ENCODE measurements at regions not wholly inside any gene's neighbourhood (a gene's known extent, or its start where the extent isn't known, plus 50 kb on each side); places are given as distances from the start of the nearest gene placed in this dataset.

DNA sequence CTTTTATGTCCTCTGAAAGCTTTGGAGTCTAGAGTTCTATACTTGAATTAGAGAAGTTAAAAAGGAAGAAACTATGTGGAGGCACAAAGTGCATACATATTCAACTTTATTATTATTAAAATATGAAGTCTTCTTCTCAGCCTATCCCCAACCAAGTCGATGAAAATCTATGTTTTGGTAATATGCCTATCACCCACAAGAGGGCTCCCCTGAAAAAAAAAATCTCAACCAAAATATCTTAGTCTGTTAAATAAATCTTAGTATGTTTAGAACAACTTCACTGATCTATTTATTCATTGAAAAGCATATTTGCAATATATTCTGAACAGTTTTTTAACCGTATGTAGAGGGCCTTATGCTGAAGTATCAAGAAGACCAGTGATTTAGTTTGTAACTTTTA lies 804.5 kb downstream of the TDRD15 start:
- intact Hi-C loops (cut with micrococcal nuclease), result no loop called here

DNA sequence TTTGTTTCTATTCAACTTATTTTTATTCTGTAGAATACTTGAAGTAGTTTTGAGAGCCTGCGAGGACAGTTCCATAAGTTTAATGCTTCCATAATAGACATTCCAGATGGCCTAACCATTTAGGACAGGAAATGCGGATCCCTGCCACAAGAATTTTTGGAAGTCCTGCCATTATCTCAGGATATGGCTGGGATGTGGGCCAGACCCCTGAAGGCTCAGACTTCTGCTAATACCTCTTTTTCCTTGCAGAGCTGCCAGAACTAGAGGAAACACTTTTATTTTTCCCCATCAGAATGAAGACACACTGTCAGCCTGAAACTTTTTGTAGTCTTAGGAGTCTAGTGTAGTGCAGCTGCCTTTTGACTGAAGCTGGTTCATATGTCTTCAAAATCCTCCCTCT lies 806.5 kb downstream of the TDRD15 start:
- intact Hi-C loops (cut with micrococcal nuclease), result no loop called here

DNA sequence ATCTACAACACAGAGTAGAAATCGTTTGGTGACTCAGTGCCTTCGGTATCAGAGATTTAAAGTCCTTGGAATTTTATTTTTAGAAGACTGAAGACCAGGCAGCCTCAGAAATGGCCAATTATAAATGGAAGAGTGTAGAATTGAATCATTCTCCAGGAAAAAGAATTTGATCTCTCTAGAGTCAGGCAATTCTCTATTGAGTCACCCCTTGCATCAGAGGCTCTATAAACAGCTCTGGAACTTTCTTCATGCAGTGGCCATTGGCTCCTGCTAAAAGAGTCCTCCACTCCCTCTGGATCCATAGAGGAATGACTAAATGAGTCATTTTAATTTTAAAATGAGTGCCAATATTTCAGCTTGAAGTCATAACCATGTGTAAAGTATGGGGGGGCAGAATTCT lies 816.2 kb downstream of the TDRD15 start:
- intact Hi-C loops (cut with micrococcal nuclease), result no loop called here

DNA sequence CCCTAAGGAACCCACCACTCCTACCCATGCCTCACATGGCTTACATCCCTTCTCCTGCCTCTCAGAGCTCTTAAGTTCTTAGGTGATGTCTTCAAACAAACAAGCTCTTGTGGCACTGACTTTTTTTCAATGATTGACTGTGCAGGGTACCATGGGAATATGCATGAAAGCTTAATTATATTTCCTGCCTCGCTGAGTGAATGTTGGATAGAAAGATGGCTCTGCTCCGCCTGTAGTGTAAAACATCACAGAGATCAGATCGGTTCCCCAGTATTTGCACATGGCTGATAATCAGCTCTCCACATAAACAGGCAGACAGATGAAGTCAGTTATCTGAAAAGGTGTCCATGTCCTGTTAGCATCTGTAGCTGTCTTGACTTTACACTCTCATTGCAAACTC lies 820.8 kb downstream of the TDRD15 start:
- intact Hi-C loops (cut with micrococcal nuclease), result no loop called here

DNA sequence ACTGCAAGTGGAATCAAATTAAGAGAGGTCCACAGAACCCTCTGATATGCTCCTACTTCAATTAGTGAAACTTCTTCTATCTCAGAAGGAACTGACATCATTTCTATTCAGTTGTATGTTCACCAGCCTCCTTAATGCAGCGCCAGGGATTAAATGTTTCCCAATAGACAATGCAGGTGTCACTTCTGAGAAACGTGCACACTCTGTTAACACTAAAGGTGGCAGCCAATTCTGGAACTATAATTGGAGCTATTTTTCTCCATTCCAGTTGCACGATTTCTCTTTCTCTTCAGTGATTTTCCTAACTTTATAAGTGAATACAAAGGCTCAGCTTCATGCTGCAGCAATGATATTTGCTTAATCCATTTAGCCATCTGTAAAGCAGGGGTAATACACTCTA lies 821.9 kb downstream of the TDRD15 start:
- intact Hi-C loops (cut with micrococcal nuclease), result no loop called here

DNA sequence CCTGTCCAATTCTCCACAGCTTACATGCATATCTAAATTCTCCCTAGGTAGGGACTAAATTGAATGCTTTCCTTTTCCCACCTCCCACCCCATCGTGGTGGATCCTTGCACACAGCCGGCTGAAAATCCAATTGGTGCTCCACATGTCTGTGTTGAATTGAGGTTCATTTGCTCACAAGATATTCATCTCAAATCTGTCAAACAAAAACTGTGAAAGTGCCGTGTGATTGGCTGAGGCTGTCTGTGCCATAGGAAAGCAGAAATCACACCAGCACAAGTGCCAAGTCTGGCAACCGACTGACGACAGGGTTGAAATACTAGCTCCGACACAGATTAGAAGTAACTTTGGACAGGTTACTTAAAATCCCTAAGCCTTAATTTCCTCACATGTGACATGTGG lies 823.3 kb downstream of the TDRD15 start:
- intact Hi-C loops (cut with micrococcal nuclease), result no loop called here

DNA sequence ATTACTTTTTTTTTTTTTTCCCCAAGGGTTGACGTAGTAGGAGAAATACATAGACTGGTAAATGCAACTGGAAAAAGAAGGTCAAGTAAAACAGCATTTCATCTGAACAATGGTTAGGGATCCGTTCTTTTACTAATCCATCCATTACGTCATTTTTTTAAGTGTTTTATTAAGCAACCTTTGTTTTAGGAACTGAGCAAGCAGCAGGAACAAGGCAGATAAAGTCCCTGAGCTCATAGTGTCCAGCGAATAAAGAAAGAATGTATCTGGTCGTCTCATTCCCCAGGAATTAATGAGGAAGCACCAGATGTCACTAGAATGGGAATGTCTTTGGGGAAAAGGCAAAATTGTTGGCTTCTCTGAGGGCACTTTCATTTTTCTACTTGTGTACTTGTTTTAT lies 842.4 kb downstream of the TDRD15 start:
- intact Hi-C loops (cut with micrococcal nuclease), result no loop called here

DNA sequence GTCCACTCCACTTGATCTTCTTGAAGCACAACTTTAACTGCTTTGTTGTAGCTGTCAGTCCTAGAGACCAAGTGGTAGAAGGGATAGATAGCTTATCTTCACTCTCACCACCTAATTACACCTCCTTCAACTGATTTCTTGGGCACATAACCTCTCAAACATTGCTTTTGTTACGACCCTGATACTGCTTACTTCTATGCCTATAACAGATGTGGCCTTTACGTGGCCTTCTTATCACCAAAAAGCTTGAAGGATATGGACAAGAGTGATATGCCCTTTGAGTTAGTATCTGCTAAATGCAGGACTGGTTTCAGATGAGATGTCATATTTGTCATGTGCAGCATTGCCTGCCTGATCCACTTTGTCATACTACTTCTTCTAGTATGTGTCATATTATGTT lies 847.2 kb downstream of the TDRD15 start:
- intact Hi-C loops (cut with micrococcal nuclease), result no loop called here

DNA sequence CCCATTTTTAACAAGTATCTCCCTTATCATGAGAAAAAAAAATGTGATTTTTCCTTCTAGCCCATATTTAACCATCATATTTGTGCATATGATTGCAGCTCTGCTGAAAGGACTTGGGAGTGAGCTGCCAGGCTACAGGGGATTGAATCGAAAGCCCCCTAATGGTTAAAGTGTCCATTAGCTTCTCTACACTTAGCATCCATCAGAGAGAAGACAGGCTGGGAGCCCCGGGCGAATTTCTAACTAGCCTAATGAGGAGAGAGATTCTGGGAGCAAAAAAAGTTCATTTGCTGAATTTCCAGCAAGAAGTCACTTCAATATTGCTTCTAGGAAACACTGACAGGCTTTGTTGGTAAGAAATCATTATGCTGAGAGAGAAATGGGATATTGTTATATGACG lies 848.8 kb downstream of the TDRD15 start:
- intact Hi-C loops (cut with micrococcal nuclease), result no loop called here

DNA sequence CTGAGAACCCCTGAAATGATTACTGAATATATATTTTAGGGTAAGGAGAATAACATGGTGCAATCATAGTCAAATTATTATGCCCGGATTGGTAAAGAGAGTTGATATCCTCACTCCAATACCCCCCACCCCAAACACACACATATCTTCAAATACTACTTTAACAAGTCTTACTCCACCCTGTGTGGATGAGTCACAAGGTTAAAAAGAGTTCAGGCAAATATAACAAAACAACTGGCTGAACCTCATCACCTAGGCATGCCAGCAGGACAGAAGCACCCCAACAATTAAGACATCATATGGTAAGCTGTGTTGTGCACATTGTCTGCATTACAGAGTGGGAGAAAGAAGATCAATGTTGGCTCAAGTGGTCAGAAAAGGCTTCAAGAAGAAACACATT lies 857.4 kb downstream of the TDRD15 start:
- intact Hi-C loops (cut with micrococcal nuclease), result no loop called here

DNA sequence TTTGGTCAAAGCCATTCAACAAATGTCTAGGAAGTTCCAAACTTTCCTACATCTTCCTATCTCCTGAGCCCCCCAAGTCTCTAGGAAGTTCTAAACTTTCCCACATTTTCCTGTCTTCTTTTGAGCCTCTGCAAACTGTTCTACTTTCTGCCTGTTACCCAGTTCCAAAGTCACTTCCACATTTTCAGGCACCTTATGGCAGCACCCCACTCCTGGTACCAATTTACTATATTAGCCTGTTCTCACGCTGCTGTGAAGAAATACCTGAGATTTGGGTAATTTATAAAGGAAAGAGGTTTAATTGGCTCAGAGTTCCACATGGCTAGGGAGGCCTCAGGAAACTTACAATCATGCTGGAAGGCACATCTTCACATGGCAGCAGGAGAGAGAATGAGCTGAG lies 869.2 kb downstream of the TDRD15 start:
- intact Hi-C loops (cut with micrococcal nuclease), result no loop called here

DNA sequence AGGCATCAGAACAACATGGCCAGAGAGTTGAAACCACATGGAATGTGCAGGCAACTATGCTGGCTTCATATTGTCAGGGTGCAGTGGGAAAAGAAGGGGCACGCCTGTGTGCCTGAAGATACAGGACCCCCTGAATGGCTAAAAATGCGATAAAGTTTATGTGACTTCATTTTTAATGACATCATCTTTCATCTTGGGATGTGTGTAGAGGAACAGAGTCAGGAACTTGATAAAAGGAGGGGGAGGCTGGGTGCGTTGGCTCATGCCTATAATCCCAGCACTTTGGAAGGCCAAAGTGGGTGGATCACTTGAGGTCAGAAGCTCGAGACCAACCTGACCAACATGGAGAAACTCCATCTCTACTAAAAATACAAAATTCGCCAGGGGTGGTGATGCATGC lies 872.6 kb downstream of the TDRD15 start:
- intact Hi-C loops (cut with micrococcal nuclease), result no loop called here

DNA sequence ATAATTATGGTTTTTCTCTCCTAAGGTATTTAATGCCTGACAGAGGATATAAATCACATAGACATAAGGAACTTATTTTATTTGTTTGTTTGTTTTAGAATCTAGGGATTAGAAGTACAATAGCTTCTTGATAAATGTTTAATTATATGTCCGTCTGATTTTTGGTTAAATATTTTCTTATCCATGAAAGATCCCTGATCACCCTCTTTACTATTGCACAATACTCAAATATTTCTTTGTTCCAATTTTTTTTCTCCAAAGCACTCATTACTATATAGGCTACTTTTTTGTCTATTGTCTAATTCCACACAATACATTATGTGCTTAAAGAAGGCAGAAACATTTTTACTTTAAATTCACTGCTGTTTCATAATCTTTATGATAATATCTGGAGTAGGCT lies 875.8 kb downstream of the TDRD15 start:
- intact Hi-C loops (cut with micrococcal nuclease), result no loop called here

DNA sequence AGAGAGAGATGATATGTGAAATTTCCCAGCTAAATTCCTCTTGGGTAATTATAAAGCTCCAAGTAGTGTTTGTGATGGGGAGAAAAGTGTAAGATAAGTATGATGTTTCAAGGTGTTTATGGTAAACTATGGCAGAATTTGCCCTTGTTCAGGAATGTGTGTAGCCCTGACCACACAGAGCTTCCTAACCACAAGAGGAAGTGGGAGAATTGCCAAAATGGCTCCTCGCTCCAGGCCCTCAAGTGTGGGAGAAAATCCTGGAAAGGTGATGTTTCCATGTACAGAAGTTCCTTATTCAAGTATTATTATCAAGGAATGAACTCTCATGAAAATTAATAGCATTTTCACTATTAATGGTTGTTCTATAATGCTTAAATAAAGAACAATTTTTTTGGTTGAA lies 878.3 kb downstream of the TDRD15 start:
- intact Hi-C loops (cut with micrococcal nuclease), result no loop called here

DNA sequence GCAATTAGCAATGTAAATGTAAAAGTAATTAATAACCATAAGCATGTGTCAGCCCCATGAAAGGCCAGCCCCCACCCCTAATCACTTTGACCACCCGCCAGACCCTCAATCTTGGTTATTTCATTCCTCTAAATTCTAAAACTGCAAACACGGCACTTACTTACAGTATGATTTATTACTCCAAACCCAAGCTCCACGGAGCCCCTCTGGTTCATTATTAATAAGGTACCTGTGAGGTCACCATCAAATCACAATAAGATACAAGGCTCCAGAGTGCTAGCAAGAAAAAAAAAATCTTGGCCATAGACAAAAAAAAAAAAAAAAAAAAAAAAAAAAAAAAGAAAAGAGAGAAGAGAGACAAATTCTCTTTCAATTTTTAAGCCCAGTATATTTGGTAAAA lies 879.5 kb downstream of the TDRD15 start:
- intact Hi-C loops (cut with micrococcal nuclease), result no loop called here

DNA sequence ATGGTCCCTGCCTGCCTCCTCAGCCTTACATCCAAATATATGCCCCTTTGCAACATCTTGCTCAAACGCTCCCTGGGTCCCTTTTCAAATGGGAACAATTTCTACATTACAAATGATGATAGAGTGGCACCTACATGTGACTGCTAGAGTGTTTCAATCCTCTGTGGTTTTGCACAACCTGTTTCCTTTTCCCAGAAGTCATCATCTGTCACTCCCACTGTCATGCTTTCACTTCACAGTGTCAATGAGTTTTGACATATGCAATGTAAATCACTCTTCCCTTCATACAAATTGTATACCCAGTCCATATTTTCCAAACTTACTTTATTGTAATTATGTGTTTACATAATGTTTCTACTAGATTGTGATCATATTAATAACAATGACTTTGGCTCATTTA lies 887.3 kb downstream of the TDRD15 start:
- intact Hi-C loops (cut with micrococcal nuclease), result no loop called here

DNA sequence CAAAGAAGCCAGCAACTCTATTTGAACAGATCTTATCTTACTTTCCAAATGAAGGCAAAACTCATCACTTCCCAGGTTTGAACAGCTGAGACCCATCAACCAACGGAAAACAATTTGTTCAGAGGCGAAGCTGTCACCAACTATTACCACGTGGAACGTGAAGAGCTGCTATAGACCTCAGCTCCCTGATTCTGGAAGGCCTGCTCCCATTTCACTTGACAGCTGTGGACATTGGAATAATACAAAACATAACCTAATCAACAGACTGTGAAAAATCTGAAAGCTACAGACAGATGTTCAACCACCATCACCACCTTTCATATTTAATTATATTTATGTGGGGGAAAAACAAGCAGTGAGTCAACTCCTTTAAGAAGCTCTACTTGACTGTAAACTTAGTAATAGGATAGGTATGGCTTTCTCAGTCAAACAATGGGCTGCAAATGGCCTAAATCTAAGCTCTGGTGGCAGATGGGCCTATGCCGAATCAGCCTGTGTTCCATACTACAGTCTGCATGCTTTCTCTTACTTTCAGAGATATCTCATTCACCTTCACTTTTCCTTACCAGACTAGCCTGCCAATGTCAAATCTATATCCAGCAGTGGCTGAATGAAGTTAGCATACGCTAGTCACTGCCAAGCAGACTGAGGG lies 896.4 kb downstream of the TDRD15 start:
- intact Hi-C loops (cut with micrococcal nuclease), result no loop called here

DNA sequence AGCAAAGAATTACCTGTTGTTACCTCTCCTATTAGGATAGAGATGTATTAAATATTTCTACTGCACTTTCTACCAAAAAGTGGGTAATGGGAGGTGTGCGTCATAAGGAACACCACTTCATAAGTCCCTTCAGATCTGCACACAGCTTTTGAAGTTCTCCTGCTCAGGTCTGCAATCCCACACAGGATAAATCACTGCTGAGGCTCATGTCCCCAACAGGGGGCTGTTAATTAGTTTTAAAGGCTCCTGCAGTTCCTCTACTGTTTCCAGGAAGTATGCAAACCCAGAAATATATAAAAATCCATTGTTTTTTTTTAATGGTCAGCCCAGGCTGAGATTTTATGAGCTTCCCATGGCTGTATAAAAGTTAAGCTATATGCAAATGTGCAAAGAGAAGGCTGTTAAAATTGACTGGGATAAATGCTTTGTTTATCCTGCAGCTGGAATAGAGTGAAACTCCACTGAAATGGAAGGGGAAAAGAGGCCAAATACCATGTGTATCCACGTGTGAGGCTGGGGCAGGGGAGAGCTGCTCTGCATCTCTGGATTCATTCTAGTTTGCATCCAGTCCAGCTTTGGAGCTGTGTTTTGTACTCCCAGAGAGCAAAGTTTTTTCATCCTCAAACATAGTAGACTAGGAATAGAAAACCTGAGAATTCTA lies 903.7 kb downstream of the TDRD15 start:
- intact Hi-C loops (cut with micrococcal nuclease), result no loop called here

DNA sequence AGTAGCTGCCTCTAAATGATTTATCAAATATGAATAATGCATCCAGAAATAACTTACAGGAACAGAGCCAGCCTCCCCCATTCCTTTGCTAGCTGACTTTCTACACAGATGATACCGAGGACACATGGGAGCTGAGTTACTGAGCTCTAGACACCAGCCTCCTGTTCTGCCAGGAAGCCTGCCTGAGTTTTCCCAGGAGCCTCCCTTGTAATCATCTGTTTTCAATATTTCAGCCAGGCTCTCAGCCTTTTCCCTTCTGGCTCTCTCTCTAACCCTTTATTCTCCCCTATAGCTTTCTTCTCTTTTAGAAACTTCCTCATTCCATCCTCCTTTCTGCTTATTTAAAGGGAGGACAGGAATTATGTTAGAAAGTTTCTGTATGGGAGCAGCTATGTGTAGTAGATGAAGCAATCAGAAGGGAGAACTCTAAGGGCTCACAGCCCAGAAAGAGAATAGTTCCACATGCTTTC lies 911.6 kb downstream of the TDRD15 start:
- intact Hi-C loops (cut with micrococcal nuclease), result no loop called here

DNA sequence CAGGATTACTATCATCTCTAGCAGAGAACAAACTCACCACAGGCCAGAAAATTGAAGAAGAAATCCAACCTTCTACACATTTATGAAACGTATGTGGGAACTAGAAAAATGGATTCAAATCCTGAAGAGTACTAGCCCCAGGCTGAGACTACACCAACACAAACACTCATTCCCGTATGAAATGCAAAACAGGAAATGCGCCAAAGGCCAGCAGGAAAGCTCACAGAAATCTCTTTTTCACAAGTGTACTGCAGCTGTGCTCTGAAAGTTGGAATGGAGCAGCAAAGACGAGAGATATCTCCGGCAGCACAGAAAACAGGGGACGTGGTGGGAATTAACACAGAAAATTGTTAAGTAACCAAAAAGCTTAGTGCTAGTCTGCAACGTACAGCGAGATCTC lies 913.5 kb downstream of the TDRD15 start:
- intact Hi-C loops (cut with micrococcal nuclease), result no loop called here

DNA sequence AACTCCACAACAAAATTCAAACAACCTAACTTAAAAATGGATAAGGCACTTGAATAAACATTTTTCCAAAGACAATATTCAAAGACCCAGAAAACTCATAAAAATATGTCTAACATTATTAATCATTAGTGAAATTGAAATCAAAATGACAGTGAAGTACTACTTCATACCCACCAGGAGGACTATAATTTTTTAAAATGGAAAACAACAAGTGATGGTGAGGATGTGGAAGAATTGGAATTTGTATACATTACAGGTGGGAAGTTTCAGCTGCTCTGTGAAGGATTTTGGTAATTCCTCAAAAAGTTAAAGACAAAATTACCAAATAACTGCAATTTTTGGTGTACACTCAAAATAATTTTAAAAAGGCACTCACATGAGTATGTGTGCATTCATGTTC lies 920.0 kb downstream of the TDRD15 start:
- intact Hi-C loops (cut with micrococcal nuclease), result no loop called here

DNA sequence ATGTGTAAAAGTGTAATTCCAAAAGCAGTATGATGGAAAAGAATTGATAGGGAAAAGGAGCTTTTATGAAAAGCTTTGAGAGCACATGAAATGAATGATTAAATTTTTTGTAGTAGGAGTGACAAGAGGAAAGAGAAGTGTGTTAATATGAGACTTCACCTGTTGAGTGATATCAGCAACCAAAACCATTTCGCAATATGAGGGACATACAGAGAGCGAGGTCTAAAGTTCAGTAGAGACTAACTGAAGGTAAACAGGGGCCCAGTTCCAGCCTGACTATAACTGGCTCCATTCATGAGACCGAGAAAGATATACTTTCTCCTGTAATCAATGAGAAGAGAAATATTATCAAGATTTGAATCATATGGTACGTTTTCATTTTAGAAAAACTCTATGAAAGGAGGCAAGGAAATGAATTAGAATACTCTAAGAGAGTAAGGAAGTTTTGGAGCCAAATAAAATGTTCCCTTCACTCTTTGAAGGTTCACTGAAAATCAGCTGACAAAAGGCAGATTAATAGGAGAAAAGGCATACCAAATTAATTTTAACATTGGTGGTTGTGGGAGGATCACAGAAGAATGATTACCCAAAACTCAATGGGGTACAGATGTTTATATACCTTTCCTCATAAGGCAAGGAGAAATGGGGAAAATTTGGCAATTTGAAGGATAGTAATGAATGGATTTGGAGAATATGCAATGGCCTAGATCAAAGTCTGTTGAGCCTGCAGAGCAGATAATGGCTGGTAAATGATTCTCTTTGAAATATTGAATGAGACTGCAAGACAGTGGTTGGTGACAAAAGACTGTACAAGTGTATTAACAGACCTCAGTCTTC lies 932.2 kb downstream of the TDRD15 start:
- intact Hi-C loops (cut with micrococcal nuclease), result no loop called here
